HCT116 (cell line): ENCODE measurements at regions not wholly inside any gene's neighbourhood (a gene's known extent, or its start where the extent isn't known, plus 50 kb on each side); places are given as distances from the start of the nearest gene placed in this dataset.

ENCODE experiments used
- ATAC-seq: fragments of 200-7000 bp; cut with Tn5 transposase; 2 replicates; pipeline ENCODE4 v1.9.1; 2020; ENCODE audit warnings: mild to moderate bottlenecking, moderate library complexity
- BruUV-seq: library from RNA; stranded (reverse); fragments of 400-500 nt; replicated peaks from 2 replicates; lab custom pipeline; 2021; lab: Mats Ljungman, UMichigan
- CTCF ChIA-PET: fragments of 300-600 bp; sonication (Branson Sonifier 250); formaldehyde crosslinking; loops from one replicate; lab custom pipeline; 2021; ENCODE audit warnings: antibody characterized with exemption; lab: Charles Lee
- POLR2A ChIA-PET: fragments of 300-600, 350-600 bp; sonication (Branson Sonifier 250); formaldehyde crosslinking; loops from one replicate; lab custom pipeline; 2021; ENCODE audit warnings: antibody characterized with exemption; lab: Charles Lee
- RAD21 ChIA-PET, 2 experiments: fragments of 300-600 bp; sonication (Branson Sonifier 250); formaldehyde crosslinking; loops; one replicate each; lab custom pipeline; 2023; ENCODE audit warnings: low total read pairs in 2 of 2; ENCODE audit not compliant: uncharacterized antibody in 2 of 2, unreplicated experiment in 2 of 2, low non-redundant PET in 1 of 2; lab: Charles Lee
- DNase-seq: peaks from one replicate; pipeline ENCODE4 v3.0.0-alpha.2; 2010; ENCODE audit warnings: low read depth, low spot score
- H2AFZ ChIP-seq: fragments of 200-600 bp; shearing (Covaris generic), sonication (generic); 2 replicates; pipeline ENCODE4 v1.6.1; 2017; ENCODE audit warnings: low read depth, mixed run types, mixed read lengths, antibody characterized with exemption, low read length; ENCODE audit not compliant: poor library complexity, severe bottlenecking
- H3K27ac ChIP-seq: 2 replicates; pipeline ENCODE4 v1.5.1; 2012; ENCODE audit warnings: low read depth, low read length
- H3K27me3 ChIP-seq: fragments of 200-600 bp; sonication (generic); 2 replicates; pipeline ENCODE4 v1.6.1; 2016; ENCODE audit warnings: mixed run types, low read length, mixed read lengths; ENCODE audit not compliant: insufficient read depth
- H3K36me3 ChIP-seq, 2 experiments: fragments of 200-500 bp in 1 of 2; fragments of 200-600 bp in 1 of 2; sonication (Bioruptor generic) in 1 of 2; sonication (generic) in 1 of 2; 2 replicates each; pipeline versions ENCODE4 v1.5.1 to v1.6.1; 2014 to 2016; ENCODE audit warnings: low read length in 2 of 2, inconsistent platforms in 1 of 2, mixed read lengths in 1 of 2, mixed run types in 1 of 2; ENCODE audit not compliant: insufficient read depth in 2 of 2, control insufficient read depth in 1 of 2
- H3K4me1 ChIP-seq, 2 experiments: fragments of 200-600 bp in 1 of 2; sonication (generic) in 1 of 2; 2 replicates each; pipeline versions ENCODE4 v1.5.1 to v1.6.1; 2012 to 2017; ENCODE audit warnings: low read length in 2 of 2, inconsistent platforms in 1 of 2, mild to moderate bottlenecking in 1 of 2, mixed read lengths in 1 of 2, mixed run types in 1 of 2, moderate library complexity in 1 of 2; ENCODE audit not compliant: insufficient read depth in 2 of 2, control insufficient read depth in 1 of 2
- H3K4me2 ChIP-seq: fragments of 200-600 bp; sonication (generic); 2 replicates; pipeline ENCODE4 v1.6.1; 2017; ENCODE audit warnings: mixed run types, low read length, mixed read lengths
- H3K4me3 ChIP-seq, 2 experiments: fragments of 200-600 bp in 1 of 2; sonication (generic) in 1 of 2; replicated peaks in 1 of 2; 2 replicates each; pipeline ENCODE4 v1.5.1; 2011 to 2016; ENCODE audit warnings: low read length in 2 of 2, control low read depth in 1 of 2, low read depth in 1 of 2, mild to moderate bottlenecking in 1 of 2, mixed read lengths in 1 of 2, mixed run types in 1 of 2
- H3K79me2 ChIP-seq: fragments of 200-600 bp; sonication (generic); 2 replicates; pipeline ENCODE4 v1.6.1; 2017; ENCODE audit warnings: mild to moderate bottlenecking, mixed run types, low read length, moderate library complexity, mixed read lengths; ENCODE audit not compliant: insufficient read depth
- H3K9ac ChIP-seq: fragments of 200-600 bp; sonication (generic); 2 replicates; pipeline ENCODE4 v1.6.1; 2016; ENCODE audit warnings: low read length, mixed read lengths
- H3K9me2 ChIP-seq: fragments of 200-600 bp; sonication (generic), shearing (Covaris generic); 2 replicates; pipeline ENCODE4 v1.6.1; 2017; ENCODE audit warnings: mixed run types, mild to moderate bottlenecking, moderate library complexity; ENCODE audit not compliant: insufficient read depth
- H3K9me3 ChIP-seq, 2 experiments: fragments of 200-500 bp in 1 of 2; fragments of 200-600 bp in 1 of 2; sonication (Bioruptor generic) in 1 of 2; sonication (generic) in 1 of 2; 2 replicates each; pipeline ENCODE4 v1.6.1; 2014 to 2017; ENCODE audit warnings: low read length in 2 of 2, mixed read lengths in 2 of 2, inconsistent platforms in 1 of 2, low read depth in 1 of 2, mild to moderate bottlenecking in 1 of 2, mixed run types in 1 of 2, moderate library complexity in 1 of 2; ENCODE audit not compliant: control insufficient read depth in 1 of 2, insufficient read depth in 1 of 2
- H4K20me1 ChIP-seq: fragments of 200-600 bp; sonication (generic), shearing (Covaris generic); 2 replicates; pipeline ENCODE4 v1.6.1; 2017; ENCODE audit warnings: mixed run types, mild to moderate bottlenecking, moderate library complexity; ENCODE audit not compliant: insufficient read depth
- CBX3 ChIP-seq: IDR thresholded peaks from 2 replicates; pipeline ENCODE4 v1.6.1; 2012; ENCODE audit warnings: low read depth
- CEBPB ChIP-seq: IDR thresholded peaks from 2 replicates; pipeline ENCODE4 v1.6.1; 2012; ENCODE audit warnings: low read depth
- EGR1 ChIP-seq: IDR thresholded peaks from 2 replicates; pipeline ENCODE4 v1.6.1; 2012; ENCODE audit warnings: low read depth
- ELF1 ChIP-seq: IDR thresholded peaks from 2 replicates; pipeline ENCODE4 v1.6.1; 2012; ENCODE audit warnings: low read depth, borderline replicate concordance
- EZH2 ChIP-seq: fragments of 200-600 bp; sonication (generic); IDR thresholded peaks from 2 replicates; pipeline ENCODE4 v1.6.1; 2017; ENCODE audit warnings: antibody characterized with exemption, mixed run types
- EZH2phosphoT487 ChIP-seq: fragments of 200-600 bp; IDR thresholded peaks from 2 replicates; pipeline ENCODE4 v1.6.1; 2018; ENCODE audit warnings: antibody characterized with exemption, borderline replicate concordance
- FOSL1 ChIP-seq: IDR thresholded peaks from 2 replicates; pipeline ENCODE4 v1.6.1; 2012; ENCODE audit warnings: low read depth
- POLR2AphosphoS5 ChIP-seq: IDR thresholded peaks from 2 replicates; pipeline ENCODE4 v1.6.1; 2011; ENCODE audit warnings: mild to moderate bottlenecking, low read depth, low read length, moderate library complexity
- SIN3A ChIP-seq: IDR thresholded peaks from 2 replicates; pipeline ENCODE4 v1.6.1; 2012; ENCODE audit warnings: low read depth
- TCF7L2 ChIP-seq: IDR thresholded peaks from 2 replicates; pipeline ENCODE4 v1.7.0; 2011; ENCODE audit warnings: borderline replicate concordance, inconsistent platforms; ENCODE audit not compliant: insufficient read depth, insufficient read length; ENCODE audit errors: extremely low read depth
- ZFX ChIP-seq: fragments of 450-650 bp; IDR thresholded peaks from 2 replicates; pipeline ENCODE4 v1.6.1; 2017
- ZNF274 ChIP-seq: fragments of 200-500 bp; sonication (Bioruptor generic); IDR thresholded peaks from 2 replicates; pipeline ENCODE4 v1.6.1; 2014; ENCODE audit warnings: mild to moderate bottlenecking, low read depth, low read length, inconsistent platforms
- intact Hi-C: fragments of 100-400 bp; cut with micrococcal nuclease; formaldehyde crosslinking; loops from 2 replicates; pipeline ENCODE4 v1.10.0; 2022
- TF ChIP-seq, protein P1 (sequence below): IDR thresholded peaks from 2 replicates; pipeline ENCODE4 v1.6.1; 2012; ENCODE audit warnings: low read depth
- TF ChIP-seq, protein P2 (sequence below): IDR thresholded peaks from 2 replicates; pipeline ENCODE4 v1.6.1; 2012

DNA sequence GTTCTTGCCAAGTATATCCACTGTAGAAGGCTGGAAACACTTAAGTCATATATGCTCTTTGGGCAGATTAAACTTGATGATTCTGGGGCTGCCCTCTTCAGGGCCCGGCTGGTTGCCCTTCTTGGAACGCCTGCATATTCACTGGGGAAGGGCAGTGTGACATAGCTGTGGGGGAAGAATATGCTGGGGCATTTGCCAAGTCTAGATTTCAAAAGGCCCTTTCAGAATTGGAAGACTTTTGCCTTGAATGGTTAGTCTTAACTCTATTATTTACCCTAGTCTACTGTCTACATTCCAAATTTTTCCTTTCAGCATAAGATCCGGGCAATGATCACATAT lies 161.2 kb upstream of the PITX1 start:
- Histone ChIP-seq H3K27ac (no peak overlapping the region), H3K9me2 (no peaks in the 10 kb centered on the region), H3K9ac (no peak overlapping the region), H3K36me3 (no peaks in the 10 kb centered on the region), H3K4me2 (no peak overlapping the region), H3K4me1 (peaks cover 2 to 12% of the 10 kb centered on the region in 2 experiments), H3K27me3 (no peaks in the 10 kb centered on the region), H3K4me3 (no peak overlapping the region), H2AFZ (no peak overlapping the region), H4K20me1 (no peaks in the 10 kb centered on the region), H3K9me3 (no peaks in the 10 kb centered on the region), H3K79me2 (no peaks in the 10 kb centered on the region)
- ChIA-PET RAD21 (no interaction called here), CTCF (no interaction called here), POLR2A (no interaction called here)
- ATAC-seq (no peak), DNase-seq (no peak)
- intact Hi-C loops = no loop called here
- BruUV-seq = no TSS peak
- TF ChIP-seq, protein P1, sequence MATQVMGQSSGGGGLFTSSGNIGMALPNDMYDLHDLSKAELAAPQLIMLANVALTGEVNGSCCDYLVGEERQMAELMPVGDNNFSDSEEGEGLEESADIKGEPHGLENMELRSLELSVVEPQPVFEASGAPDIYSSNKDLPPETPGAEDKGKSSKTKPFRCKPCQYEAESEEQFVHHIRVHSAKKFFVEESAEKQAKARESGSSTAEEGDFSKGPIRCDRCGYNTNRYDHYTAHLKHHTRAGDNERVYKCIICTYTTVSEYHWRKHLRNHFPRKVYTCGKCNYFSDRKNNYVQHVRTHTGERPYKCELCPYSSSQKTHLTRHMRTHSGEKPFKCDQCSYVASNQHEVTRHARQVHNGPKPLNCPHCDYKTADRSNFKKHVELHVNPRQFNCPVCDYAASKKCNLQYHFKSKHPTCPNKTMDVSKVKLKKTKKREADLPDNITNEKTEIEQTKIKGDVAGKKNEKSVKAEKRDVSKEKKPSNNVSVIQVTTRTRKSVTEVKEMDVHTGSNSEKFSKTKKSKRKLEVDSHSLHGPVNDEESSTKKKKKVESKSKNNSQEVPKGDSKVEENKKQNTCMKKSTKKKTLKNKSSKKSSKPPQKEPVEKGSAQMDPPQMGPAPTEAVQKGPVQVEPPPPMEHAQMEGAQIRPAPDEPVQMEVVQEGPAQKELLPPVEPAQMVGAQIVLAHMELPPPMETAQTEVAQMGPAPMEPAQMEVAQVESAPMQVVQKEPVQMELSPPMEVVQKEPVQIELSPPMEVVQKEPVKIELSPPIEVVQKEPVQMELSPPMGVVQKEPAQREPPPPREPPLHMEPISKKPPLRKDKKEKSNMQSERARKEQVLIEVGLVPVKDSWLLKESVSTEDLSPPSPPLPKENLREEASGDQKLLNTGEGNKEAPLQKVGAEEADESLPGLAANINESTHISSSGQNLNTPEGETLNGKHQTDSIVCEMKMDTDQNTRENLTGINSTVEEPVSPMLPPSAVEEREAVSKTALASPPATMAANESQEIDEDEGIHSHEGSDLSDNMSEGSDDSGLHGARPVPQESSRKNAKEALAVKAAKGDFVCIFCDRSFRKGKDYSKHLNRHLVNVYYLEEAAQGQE = no peak
- TF ChIP-seq EGR1 (no peak), POLR2AphosphoS5 (no peak), SIN3A (no peak), ZFX (no peak), EZH2phosphoT487 (no peak), EZH2 (no peak), ZNF274 (no peak), CEBPB (no peak), TCF7L2 (no peak), CBX3 (no peak), FOSL1 (no peak), ELF1 (no peak)
- TF ChIP-seq, protein P2, sequence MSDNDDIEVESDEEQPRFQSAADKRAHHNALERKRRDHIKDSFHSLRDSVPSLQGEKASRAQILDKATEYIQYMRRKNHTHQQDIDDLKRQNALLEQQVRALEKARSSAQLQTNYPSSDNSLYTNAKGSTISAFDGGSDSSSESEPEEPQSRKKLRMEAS = no peak
